ENCODE measurements at regions not wholly inside any gene's neighbourhood (a gene's known extent, or its start where the extent isn't known, plus 50 kb on each side); places are given as distances from the start of the nearest gene placed in this dataset.

- TF ChIP-seq POLR2A (IDR thresholded peaks at IDR 0.05): no peak
- TF ChIP-seq CTCF (IDR thresholded peaks at IDR 0.05 in 4 of 5, conservative IDR thresholded peaks at IDR 0.05 in 1 of 5): no peak
Observed at GRCh38 chr4:128341634-128342033, 54.0 kb upstream of the PGRMC2 start.

Measured in gastrocnemius medialis (tissue), 4 donors.